ENCODE measurements at regions not wholly inside any gene's neighbourhood (a gene's known extent, or its start where the extent isn't known, plus 50 kb on each side); places are given as distances from the start of the nearest gene placed in this dataset.
"Not testable (repeated sequence)": the region's sequence is repeated elsewhere in the genome, so short reads cannot be mapped to it uniquely, and the experiment has no call there.

- Histone ChIP-seq H3K4me3 (ENCODE audit: low read depth in 1 of 2, low read length in 2 of 2) (no peak overlapping the region), H3K36me3 (ENCODE audit: control insufficient read depth in 1 of 2, insufficient read depth in 2 of 2, low read length in 2 of 2) (no peaks in the 10 kb centered on the region), H3K9me3 (ENCODE audit: control insufficient read depth in 1 of 2, low read length in 2 of 2) (no peaks in the 10 kb centered on the region), H3K4me1 (ENCODE audit: control insufficient read depth in 1 of 2, insufficient read depth in 2 of 2, low read length in 2 of 2) (peaks cover 0 to 5% of the 10 kb centered on the region in 2 donors), H3K27me3 (ENCODE audit: low read depth, low read length) (no peaks in the 10 kb centered on the region), H3K27ac (ENCODE audit: low read length) (no peak overlapping the region)
These were observed 111.9 kb upstream of the KRAS start for GRCh38 chr12:25362646-25363045.

GRCh38 chr12:25361511-25361910 lies 110.8 kb upstream of the KRAS start:
- peaks cover 0 to 5% of the 10 kb centered on the region in 2 donors for H3K4me1 ChIP-seq (ENCODE audit: control insufficient read depth in 1 of 2, insufficient read depth in 2 of 2, low read length in 2 of 2)
- no peak overlapping the region for H3K4me3 ChIP-seq (ENCODE audit: low read depth in 1 of 2, low read length in 2 of 2)
- H3K9me3 ChIP-seq (ENCODE audit: control insufficient read depth in 1 of 2, low read length in 2 of 2): no peaks in the 10 kb centered on the region
- H3K27ac ChIP-seq (ENCODE audit: low read length): no peak overlapping the region
- no peaks in the 10 kb centered on the region for H3K36me3 ChIP-seq (ENCODE audit: control insufficient read depth in 1 of 2, insufficient read depth in 2 of 2, low read length in 2 of 2)
- no peaks in the 10 kb centered on the region for H3K27me3 ChIP-seq (ENCODE audit: low read depth, low read length)

- Histone ChIP-seq H3K4me1 (ENCODE audit: control insufficient read depth in 1 of 2, insufficient read depth in 2 of 2, low read length in 2 of 2) (no peaks in the 10 kb centered on the region), H3K27me3 (ENCODE audit: low read depth, low read length) (no peaks in the 10 kb centered on the region), H3K4me3 (ENCODE audit: low read depth in 1 of 2, low read length in 2 of 2) (no peak overlapping the region), H3K9me3 (ENCODE audit: control insufficient read depth in 1 of 2, low read length in 2 of 2) (no peaks in the 10 kb centered on the region), H3K36me3 (ENCODE audit: control insufficient read depth in 1 of 2, insufficient read depth in 2 of 2, low read length in 2 of 2) (no peaks in the 10 kb centered on the region), H3K27ac (ENCODE audit: low read length) (no peak overlapping the region)
These were observed 106.9 kb upstream of the KRAS start for GRCh38 chr12:25357595-25357994.

- not testable (repeated sequence) for H3K36me3 ChIP-seq (ENCODE audit: control insufficient read depth in 1 of 2, insufficient read depth in 2 of 2, low read length in 2 of 2); H3K4me1 ChIP-seq (ENCODE audit: control insufficient read depth in 1 of 2, insufficient read depth in 2 of 2, low read length in 2 of 2); H3K9me3 ChIP-seq (ENCODE audit: control insufficient read depth in 1 of 2, low read length in 2 of 2); H3K4me3 ChIP-seq (ENCODE audit: low read depth in 1 of 2, low read length in 2 of 2); H3K27ac ChIP-seq (ENCODE audit: low read length); H3K27me3 ChIP-seq (ENCODE audit: low read depth, low read length)
These were observed 102.2 kb upstream of the KRAS start for GRCh38 chr12:25352942-25353341.

- Histone ChIP-seq H3K9me3 (ENCODE audit: control insufficient read depth in 1 of 2, low read length in 2 of 2) (no peaks in the 10 kb centered on the region), H3K4me1 (ENCODE audit: control insufficient read depth in 1 of 2, insufficient read depth in 2 of 2, low read length in 2 of 2) (no peaks in the 10 kb centered on the region), H3K36me3 (ENCODE audit: control insufficient read depth in 1 of 2, insufficient read depth in 2 of 2, low read length in 2 of 2) (no peaks in the 10 kb centered on the region), H3K27ac (ENCODE audit: low read length) (no peak overlapping the region), H3K4me3 (ENCODE audit: low read depth in 1 of 2, low read length in 2 of 2) (no peak overlapping the region), H3K27me3 (ENCODE audit: low read depth, low read length) (no peaks in the 10 kb centered on the region)
These were observed 101.6 kb upstream of the KRAS start for GRCh38 chr12:25352083-25352918.

- no peak overlapping the region for H3K4me3 ChIP-seq (ENCODE audit: low read depth in 1 of 2, low read length in 2 of 2)
- H3K4me1 ChIP-seq (ENCODE audit: control insufficient read depth in 1 of 2, insufficient read depth in 2 of 2, low read length in 2 of 2): no peaks in the 10 kb centered on the region
- H3K9me3 ChIP-seq (ENCODE audit: control insufficient read depth in 1 of 2, low read length in 2 of 2): no peaks in the 10 kb centered on the region
- no peak overlapping the region for H3K27ac ChIP-seq (ENCODE audit: low read length)
- no peaks in the 10 kb centered on the region for H3K36me3 ChIP-seq (ENCODE audit: control insufficient read depth in 1 of 2, insufficient read depth in 2 of 2, low read length in 2 of 2)
- H3K27me3 ChIP-seq (ENCODE audit: low read depth, low read length): no peaks in the 10 kb centered on the region
These were observed 97.8 kb upstream of the KRAS start for GRCh38 chr12:25348593-25348895.

GRCh38 chr12:25347716-25348592 lies 97.2 kb upstream of the KRAS start:
- no peak overlapping the region for H3K27ac ChIP-seq (ENCODE audit: low read length)
- H3K4me1 ChIP-seq (ENCODE audit: control insufficient read depth in 1 of 2, insufficient read depth in 2 of 2, low read length in 2 of 2): no peaks in the 10 kb centered on the region
- H3K4me3 ChIP-seq (ENCODE audit: low read depth in 1 of 2, low read length in 2 of 2): no peak overlapping the region
- H3K9me3 ChIP-seq (ENCODE audit: control insufficient read depth in 1 of 2, low read length in 2 of 2): no peaks in the 10 kb centered on the region
- H3K27me3 ChIP-seq (ENCODE audit: low read depth, low read length): no peaks in the 10 kb centered on the region
- H3K36me3 ChIP-seq (ENCODE audit: control insufficient read depth in 1 of 2, insufficient read depth in 2 of 2, low read length in 2 of 2): no peaks in the 10 kb centered on the region

- not testable (repeated sequence) for H3K4me3 ChIP-seq (ENCODE audit: low read depth in 1 of 2, low read length in 2 of 2); H3K9me3 ChIP-seq (ENCODE audit: control insufficient read depth in 1 of 2, low read length in 2 of 2); H3K27ac ChIP-seq (ENCODE audit: low read length); H3K4me1 ChIP-seq (ENCODE audit: control insufficient read depth in 1 of 2, insufficient read depth in 2 of 2, low read length in 2 of 2); H3K36me3 ChIP-seq (ENCODE audit: control insufficient read depth in 1 of 2, insufficient read depth in 2 of 2, low read length in 2 of 2); H3K27me3 ChIP-seq (ENCODE audit: low read depth, low read length)
These were observed 91.1 kb upstream of the KRAS start for GRCh38 chr12:25341877-25342276.

- H3K27me3 ChIP-seq (ENCODE audit: low read depth, low read length): no peaks in the 10 kb centered on the region
- H3K36me3 ChIP-seq (ENCODE audit: control insufficient read depth in 1 of 2, insufficient read depth in 2 of 2, low read length in 2 of 2): no peaks in the 10 kb centered on the region
- peaks cover 0 to 3% of the 10 kb centered on the region in 2 donors for H3K9me3 ChIP-seq (ENCODE audit: control insufficient read depth in 1 of 2, low read length in 2 of 2)
- no peak overlapping the region for H3K27ac ChIP-seq (ENCODE audit: low read length)
- no peak overlapping the region for H3K4me3 ChIP-seq (ENCODE audit: low read depth in 1 of 2, low read length in 2 of 2)
- H3K4me1 ChIP-seq (ENCODE audit: control insufficient read depth in 1 of 2, insufficient read depth in 2 of 2, low read length in 2 of 2): peaks cover 0 to 3% of the 10 kb centered on the region in 2 donors
These were observed 87.2 kb upstream of the KRAS start for GRCh38 chr12:25337916-25338315.

GRCh38 chr12:25332143-25332542 lies 81.4 kb upstream of the KRAS start:
- H3K27me3 ChIP-seq (ENCODE audit: low read depth, low read length): no peaks in the 10 kb centered on the region
- peaks cover 0 to 3% of the 10 kb centered on the region in 2 donors for H3K4me1 ChIP-seq (ENCODE audit: control insufficient read depth in 1 of 2, insufficient read depth in 2 of 2, low read length in 2 of 2)
- no peaks in the 10 kb centered on the region for H3K9me3 ChIP-seq (ENCODE audit: control insufficient read depth in 1 of 2, low read length in 2 of 2)
- no peak overlapping the region for H3K27ac ChIP-seq (ENCODE audit: low read length)
- H3K4me3 ChIP-seq (ENCODE audit: low read depth in 1 of 2, low read length in 2 of 2): no peak overlapping the region
- no peaks in the 10 kb centered on the region for H3K36me3 ChIP-seq (ENCODE audit: control insufficient read depth in 1 of 2, insufficient read depth in 2 of 2, low read length in 2 of 2)

- Histone ChIP-seq H3K4me3 (ENCODE audit: low read depth in 1 of 2, low read length in 2 of 2) (no peak overlapping the region), H3K36me3 (ENCODE audit: control insufficient read depth in 1 of 2, insufficient read depth in 2 of 2, low read length in 2 of 2) (no peaks in the 10 kb centered on the region), H3K9me3 (ENCODE audit: control insufficient read depth in 1 of 2, low read length in 2 of 2) (no peaks in the 10 kb centered on the region), H3K27me3 (ENCODE audit: low read depth, low read length) (no peaks in the 10 kb centered on the region), H3K4me1 (ENCODE audit: control insufficient read depth in 1 of 2, insufficient read depth in 2 of 2, low read length in 2 of 2) (no peaks in the 10 kb centered on the region), H3K27ac (ENCODE audit: low read length) (no peak overlapping the region)
These were observed 77.5 kb upstream of the KRAS start for GRCh38 chr12:25328072-25328712.
